Stimulated activated CD4-positive, alpha-beta T cell treated with anti-CD3 and anti-CD28 coated beads, Interleukin-1b, Interleukin-23, amount 100 ng/mL, for 4 hours (primary cell): ENCODE measurements at regions not wholly inside any gene's neighbourhood (a gene's known extent, or its start where the extent isn't known, plus 50 kb on each side); places are given as distances from the start of the nearest gene placed in this dataset.

Source experiments
- DNase-seq, 2 donors: peaks; one replicate each; pipeline ENCODE4 v3.0.0-alpha.2; 2020; ENCODE audit warnings: low read depth in 2 of 2

- DNase-seq, result no peak
These were observed 65.3 kb upstream of the CD96 start for GRCh38 chr3:111476701-111477100.

GRCh38 chr3:111480091-111480490, 61.9 kb upstream of the CD96 start:
- no peak for DNase-seq

- no peak for DNase-seq
These were observed 60.4 kb upstream of the CD96 start for GRCh38 chr3:111481551-111481950.

GRCh38 chr3:111482574-111482973, 59.4 kb upstream of the CD96 start:
- DNase-seq, result no peak

- DNase-seq, result no peak
These were observed 56.9 kb upstream of the CD96 start for GRCh38 chr3:111485086-111485485.
